ENCODE measurements at regions not wholly inside any gene's neighbourhood (a gene's known extent, or its start where the extent isn't known, plus 50 kb on each side); places are given as distances from the start of the nearest gene placed in this dataset.

DNA sequence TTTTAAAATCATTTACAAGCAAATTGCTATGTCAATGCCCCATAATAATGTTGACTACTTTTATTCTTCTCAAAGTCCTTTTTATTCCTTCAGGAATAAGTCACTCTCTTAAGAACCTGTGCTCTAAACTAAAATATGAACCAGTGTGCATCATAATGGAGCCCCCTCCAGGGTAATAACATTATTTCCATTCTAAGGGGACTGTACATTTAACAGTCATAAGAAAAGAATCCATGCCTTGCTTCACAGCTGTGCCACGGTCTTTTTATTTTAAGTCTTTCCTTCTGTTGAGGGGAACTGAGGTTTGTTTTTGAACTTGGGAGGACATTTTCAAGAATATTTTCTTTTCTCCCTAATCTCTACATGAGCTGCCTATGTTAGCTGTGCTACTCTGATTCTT, 297.6 kb downstream of the MAN2A1 start:
- TF ChIP-seq, protein P1, sequence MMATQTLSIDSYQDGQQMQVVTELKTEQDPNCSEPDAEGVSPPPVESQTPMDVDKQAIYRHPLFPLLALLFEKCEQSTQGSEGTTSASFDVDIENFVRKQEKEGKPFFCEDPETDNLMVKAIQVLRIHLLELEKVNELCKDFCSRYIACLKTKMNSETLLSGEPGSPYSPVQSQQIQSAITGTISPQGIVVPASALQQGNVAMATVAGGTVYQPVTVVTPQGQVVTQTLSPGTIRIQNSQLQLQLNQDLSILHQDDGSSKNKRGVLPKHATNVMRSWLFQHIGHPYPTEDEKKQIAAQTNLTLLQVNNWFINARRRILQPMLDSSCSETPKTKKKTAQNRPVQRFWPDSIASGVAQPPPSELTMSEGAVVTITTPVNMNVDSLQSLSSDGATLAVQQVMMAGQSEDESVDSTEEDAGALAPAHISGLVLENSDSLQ (IDR thresholded peaks at IDR 0.05) = no peak
- TF ChIP-seq TARDBP (IDR thresholded peaks at IDR 0.05) = no peak

Data from HEK293T (cell line).